ENCODE measurements at regions not wholly inside any gene's neighbourhood (a gene's known extent, or its start where the extent isn't known, plus 50 kb on each side); places are given as distances from the start of the nearest gene placed in this dataset.
"Not testable (repeated sequence)": the region's sequence is repeated elsewhere in the genome, so short reads cannot be mapped to it uniquely, and the experiment has no call there.

DNA sequence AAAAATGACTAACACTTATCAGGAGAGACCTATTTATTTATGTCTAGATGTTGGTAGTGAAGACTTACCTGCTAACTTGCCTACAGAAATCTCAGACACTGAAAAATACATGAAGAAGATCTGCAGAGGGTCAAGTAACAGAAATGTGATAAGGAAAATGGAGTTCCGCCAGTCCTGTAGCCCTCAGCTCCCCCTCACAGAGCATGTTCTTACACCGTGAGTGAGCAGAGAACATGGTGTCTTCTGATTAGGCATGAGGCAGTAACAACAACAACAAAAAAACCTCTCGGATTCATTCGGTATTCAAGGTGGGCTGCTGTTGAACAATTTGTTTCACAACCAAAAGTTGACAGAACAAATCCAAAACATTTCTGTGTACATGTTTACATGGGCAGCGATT is 162.0 kb upstream of the SNX2 start:
- POLR2A ChIA-PET: no interaction called here
- CTCF ChIA-PET: no interaction called here
- TF ChIP-seq ZNF384 (IDR thresholded peaks at IDR 0.05): no peak
- no peak for TF ChIP-seq ELF4 (IDR thresholded peaks at IDR 0.05)
- TF ChIP-seq FOXK2 (IDR thresholded peaks at IDR 0.05): no peak
- TF ChIP-seq, protein P1, sequence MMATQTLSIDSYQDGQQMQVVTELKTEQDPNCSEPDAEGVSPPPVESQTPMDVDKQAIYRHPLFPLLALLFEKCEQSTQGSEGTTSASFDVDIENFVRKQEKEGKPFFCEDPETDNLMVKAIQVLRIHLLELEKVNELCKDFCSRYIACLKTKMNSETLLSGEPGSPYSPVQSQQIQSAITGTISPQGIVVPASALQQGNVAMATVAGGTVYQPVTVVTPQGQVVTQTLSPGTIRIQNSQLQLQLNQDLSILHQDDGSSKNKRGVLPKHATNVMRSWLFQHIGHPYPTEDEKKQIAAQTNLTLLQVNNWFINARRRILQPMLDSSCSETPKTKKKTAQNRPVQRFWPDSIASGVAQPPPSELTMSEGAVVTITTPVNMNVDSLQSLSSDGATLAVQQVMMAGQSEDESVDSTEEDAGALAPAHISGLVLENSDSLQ (IDR thresholded peaks at IDR 0.05): no peak
- TF ChIP-seq CTBP1 (IDR thresholded peaks at IDR 0.05; ENCODE audit: borderline replicate concordance): no peak
- TF ChIP-seq FOXA1 (IDR thresholded peaks at IDR 0.05): no peak
- no peak for TF ChIP-seq TARDBP (IDR thresholded peaks at IDR 0.05)
- TF ChIP-seq LEF1 (IDR thresholded peaks at IDR 0.05; ENCODE audit: borderline replicate concordance): no peak
- TF ChIP-seq FOXM1 (IDR thresholded peaks at IDR 0.05; ENCODE audit: borderline replicate concordance): no peak
- no peak for TF ChIP-seq SP1 (IDR thresholded peaks at IDR 0.05)
- no peak for TF ChIP-seq NFRKB (IDR thresholded peaks at IDR 0.05)
- no peak for DNase-seq (ENCODE audit: extremely low spot score)

DNA sequence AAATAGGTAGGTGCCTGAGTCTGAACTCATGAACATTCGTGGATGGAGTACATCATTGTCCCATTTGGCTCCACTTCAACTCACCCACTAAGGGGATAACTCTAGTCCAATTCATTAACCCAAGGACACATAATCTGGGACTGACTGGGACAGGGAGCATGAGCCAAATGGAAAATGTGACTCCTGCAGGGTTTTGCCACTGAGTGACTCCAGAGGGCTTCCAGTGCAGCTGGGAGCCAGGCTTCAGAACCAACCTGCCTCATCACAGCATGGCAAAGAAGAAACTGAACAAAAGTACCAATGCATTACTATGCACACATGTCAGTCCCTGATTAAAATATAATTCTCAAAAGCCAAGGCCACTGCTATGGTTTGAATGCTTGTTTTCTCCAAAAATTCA is 159.7 kb upstream of the SNX2 start:
- CTCF ChIA-PET: no interaction called here
- TF ChIP-seq SP1 (IDR thresholded peaks at IDR 0.05) (no peak), NFRKB (IDR thresholded peaks at IDR 0.05) (no peak), FOXK2 (IDR thresholded peaks at IDR 0.05) (no peak), ARNT (IDR thresholded peaks at IDR 0.05) (no peak), TARDBP (IDR thresholded peaks at IDR 0.05) (no peak), CTBP1 (IDR thresholded peaks at IDR 0.05; ENCODE audit: borderline replicate concordance) (no peak), L3MBTL2 (conservative IDR thresholded peaks at IDR 0.05) (no peak), BHLHE40 (IDR thresholded peaks at IDR 0.05; ENCODE audit: borderline replicate concordance) (no peak), ZNF384 (IDR thresholded peaks at IDR 0.05) (no peak), ELF4 (IDR thresholded peaks at IDR 0.05) (no peak), FOXM1 (IDR thresholded peaks at IDR 0.05; ENCODE audit: borderline replicate concordance) (no peak), HDGF (IDR thresholded peaks at IDR 0.05; ENCODE audit: borderline replicate concordance) (no peak)
- TF ChIP-seq, protein P1 (IDR thresholded peaks at IDR 0.05): no peak
- no peak for DNase-seq (ENCODE audit: extremely low spot score)
- POLR2A ChIA-PET: no interaction called here

DNA sequence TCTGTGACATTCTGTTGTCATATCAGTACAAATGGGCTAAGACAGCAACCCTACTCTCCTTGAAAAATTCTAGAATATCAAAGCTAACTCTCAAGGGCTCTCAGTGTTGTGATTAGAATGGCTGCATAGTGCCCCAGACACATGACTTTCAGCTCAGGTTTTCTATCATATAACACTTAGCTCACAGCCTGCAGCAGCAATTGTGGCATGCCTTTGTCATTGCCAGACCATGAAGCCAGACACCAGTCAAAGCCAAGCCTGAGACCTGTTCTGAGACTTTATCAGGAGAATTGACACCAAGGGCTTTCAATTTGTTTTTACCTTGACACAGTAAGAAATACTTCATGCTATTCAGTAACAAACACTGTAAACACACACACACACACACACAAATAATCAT is 159.0 kb upstream of the SNX2 start:
- POLR2A ChIA-PET: no interaction called here
- DNase-seq (ENCODE audit: extremely low spot score): no peak
- CTCF ChIA-PET: no interaction called here
- no peak for TF ChIP-seq FOXK2 (IDR thresholded peaks at IDR 0.05)
- TF ChIP-seq SUZ12 (IDR thresholded peaks at IDR 0.05): no peak
- no peak for TF ChIP-seq BHLHE40 (IDR thresholded peaks at IDR 0.05; ENCODE audit: borderline replicate concordance)

DNA sequence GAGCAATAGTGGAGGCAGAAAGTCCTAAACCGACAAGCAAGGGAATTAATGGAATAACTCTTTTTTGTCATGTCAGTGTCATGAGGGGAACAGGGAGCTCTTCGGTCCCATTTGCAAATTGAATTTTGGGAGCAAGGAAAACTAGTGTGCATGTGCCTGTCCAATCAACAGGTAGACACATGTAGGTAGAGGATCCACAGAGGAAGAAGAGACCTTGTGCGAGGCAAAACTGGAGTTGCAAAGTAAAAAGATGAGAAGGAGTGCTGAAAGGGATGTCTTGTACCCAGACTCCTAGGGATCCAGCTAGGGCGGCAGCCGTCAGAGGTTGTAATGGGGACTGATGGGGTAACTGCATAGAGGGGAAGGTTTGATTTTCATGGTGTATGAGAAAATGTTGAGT is 156.8 kb upstream of the SNX2 start:
- CTCF ChIA-PET; DNase-seq (ENCODE audit: extremely low spot score); POLR2A ChIA-PET: not testable (repeated sequence)

DNA sequence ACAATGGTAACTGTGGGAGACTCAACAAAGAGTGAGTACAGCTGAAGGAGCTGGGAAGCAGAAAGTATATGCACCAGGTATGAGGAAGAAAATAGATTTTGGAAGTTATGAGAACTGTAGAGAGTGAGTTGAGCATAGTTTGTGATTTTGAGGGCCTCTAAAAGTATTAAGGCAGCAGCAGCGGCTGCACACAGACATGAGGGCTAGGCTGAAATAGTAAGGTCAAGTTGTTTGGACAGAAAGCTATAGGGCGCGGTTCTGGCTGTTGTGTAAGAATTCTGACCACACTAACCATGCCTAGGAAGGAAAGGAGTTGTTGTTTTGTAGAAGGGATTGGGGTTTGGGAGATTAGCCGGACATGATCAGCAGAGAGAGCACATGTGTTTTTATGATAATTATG is 154.1 kb upstream of the SNX2 start:
- CTCF ChIA-PET; DNase-seq (ENCODE audit: extremely low spot score); POLR2A ChIA-PET: not testable (repeated sequence)

DNA sequence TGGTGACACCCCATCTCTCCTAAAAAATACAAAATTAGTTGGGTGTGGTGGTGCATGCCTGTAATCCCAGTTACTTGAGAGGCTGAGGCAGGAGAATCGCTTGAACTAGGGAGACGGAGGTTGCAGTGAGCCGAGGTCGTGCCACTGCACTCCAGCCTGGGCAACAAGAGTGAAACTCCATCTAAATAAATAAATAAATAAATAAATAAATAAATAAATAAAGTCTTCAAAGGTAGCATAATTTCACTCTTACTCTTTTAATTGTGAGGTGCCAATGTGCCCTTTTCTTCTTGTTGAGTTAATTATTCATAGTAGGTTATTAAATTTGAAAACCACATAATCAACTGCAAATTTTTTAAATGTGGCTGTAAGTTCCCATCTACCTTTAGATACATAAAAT is 146.2 kb upstream of the SNX2 start:
- POLR2A ChIA-PET; CTCF ChIA-PET; DNase-seq (ENCODE audit: extremely low spot score): not testable (repeated sequence)

DNA sequence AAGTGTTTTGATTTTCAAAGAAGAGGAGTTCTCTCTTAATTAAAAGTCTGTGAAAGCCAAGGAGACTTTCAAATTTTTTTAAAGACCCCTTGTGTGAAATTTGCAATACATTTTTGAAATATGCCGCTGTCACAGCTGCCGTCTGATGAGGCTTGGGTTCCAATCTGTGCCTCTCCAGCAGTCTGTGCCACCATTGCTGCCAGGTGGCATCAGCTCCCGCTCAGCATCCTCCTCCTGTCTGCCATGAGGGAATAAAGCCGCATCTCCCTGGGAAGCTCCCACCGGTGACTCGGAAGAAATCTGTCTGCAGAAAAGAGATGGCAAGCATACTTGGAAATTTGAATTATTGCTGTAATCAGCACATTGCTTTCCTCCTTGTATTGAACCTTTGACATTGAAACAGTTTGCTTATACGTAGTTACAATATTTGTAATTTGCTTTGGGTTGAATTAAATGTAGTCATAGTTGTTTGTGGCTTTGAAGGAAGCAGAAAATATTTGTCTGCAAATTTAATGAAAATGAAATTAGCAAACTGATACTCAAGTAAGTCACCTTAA is 145.7 kb upstream of the SNX2 start:
- TF ChIP-seq ARNT (IDR thresholded peaks at IDR 0.05): no peak
- TF ChIP-seq TARDBP (IDR thresholded peaks at IDR 0.05): no peak
- TF ChIP-seq, protein P1 (IDR thresholded peaks at IDR 0.05): no peak
- TF ChIP-seq FOXA1 (IDR thresholded peaks at IDR 0.05): no peak
- no peak for TF ChIP-seq ZNF384 (IDR thresholded peaks at IDR 0.05)
- no peak for TF ChIP-seq FOXM1 (IDR thresholded peaks at IDR 0.05; ENCODE audit: borderline replicate concordance)
- no peak for TF ChIP-seq LEF1 (IDR thresholded peaks at IDR 0.05; ENCODE audit: borderline replicate concordance)
- no peak for TF ChIP-seq L3MBTL2 (conservative IDR thresholded peaks at IDR 0.05)
- no peak for TF ChIP-seq SUZ12 (IDR thresholded peaks at IDR 0.05)
- TF ChIP-seq FOXK2 (IDR thresholded peaks at IDR 0.05): no peak
- TF ChIP-seq BHLHE40 (IDR thresholded peaks at IDR 0.05; ENCODE audit: borderline replicate concordance): no peak
- TF ChIP-seq ELF4 (IDR thresholded peaks at IDR 0.05): no peak
- TF ChIP-seq NFRKB (IDR thresholded peaks at IDR 0.05): no peak
- no peak for TF ChIP-seq SP1 (IDR thresholded peaks at IDR 0.05)
- TF ChIP-seq CTBP1 (IDR thresholded peaks at IDR 0.05; ENCODE audit: borderline replicate concordance): no peak
- ChIA-PET POLR2A (no interaction called here), CTCF (no interaction called here)
- no peak for DNase-seq (ENCODE audit: extremely low spot score)

DNA sequence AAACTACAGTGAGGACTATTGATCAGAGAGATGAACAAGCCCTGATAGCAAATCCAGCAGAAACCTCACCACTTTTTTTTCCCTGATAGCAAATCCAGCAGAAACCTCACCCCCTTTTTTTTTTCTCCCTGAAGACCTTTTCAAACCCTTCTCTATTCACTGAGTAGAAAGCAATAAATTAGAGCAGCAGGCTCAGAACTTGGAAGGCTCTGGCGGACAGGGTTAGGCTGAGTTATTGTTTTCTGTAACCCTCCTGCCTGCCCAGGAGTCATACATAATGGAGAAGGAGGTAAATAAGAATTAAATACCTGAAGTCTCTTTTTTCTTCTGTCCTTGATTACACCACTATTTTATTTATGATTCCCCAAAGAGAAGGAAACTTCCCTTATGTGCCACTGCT is 136.3 kb upstream of the SNX2 start:
- TF ChIP-seq FOXK2 (IDR thresholded peaks at IDR 0.05) (no peak), HDGF (IDR thresholded peaks at IDR 0.05; ENCODE audit: borderline replicate concordance) (no peak), LEF1 (IDR thresholded peaks at IDR 0.05; ENCODE audit: borderline replicate concordance) (no peak), CTBP1 (IDR thresholded peaks at IDR 0.05; ENCODE audit: borderline replicate concordance) (no peak), TARDBP (IDR thresholded peaks at IDR 0.05) (no peak), ELF4 (IDR thresholded peaks at IDR 0.05) (no peak), NFRKB (IDR thresholded peaks at IDR 0.05) (no peak), FOXA1 (IDR thresholded peaks at IDR 0.05) (no peak), ZNF384 (IDR thresholded peaks at IDR 0.05) (no peak), SUZ12 (IDR thresholded peaks at IDR 0.05) (no peak), SP1 (IDR thresholded peaks at IDR 0.05) (no peak), BHLHE40 (IDR thresholded peaks at IDR 0.05; ENCODE audit: borderline replicate concordance) (no peak), ARNT (IDR thresholded peaks at IDR 0.05) (no peak), L3MBTL2 (conservative IDR thresholded peaks at IDR 0.05) (no peak)
- TF ChIP-seq, protein P1 (IDR thresholded peaks at IDR 0.05): no peak
- no peak for DNase-seq (ENCODE audit: extremely low spot score)
- CTCF ChIA-PET: interaction anchor here (0.6 kb wide), 1 partner anchor 11 kb away, joined by 3 read pairs; no protein-coding TSS in a partner anchor
- POLR2A ChIA-PET: no interaction called here
